ENCODE measurements at regions not wholly inside any gene's neighbourhood (a gene's known extent, or its start where the extent isn't known, plus 50 kb on each side); places are given as distances from the start of the nearest gene placed in this dataset.
A peak's percentile ranks its signal among the peaks of the same experiment; 100 is the strongest.
"Not testable (repeated sequence)": the region's sequence is repeated elsewhere in the genome, so short reads cannot be mapped to it uniquely, and the experiment has no call there.

DNA sequence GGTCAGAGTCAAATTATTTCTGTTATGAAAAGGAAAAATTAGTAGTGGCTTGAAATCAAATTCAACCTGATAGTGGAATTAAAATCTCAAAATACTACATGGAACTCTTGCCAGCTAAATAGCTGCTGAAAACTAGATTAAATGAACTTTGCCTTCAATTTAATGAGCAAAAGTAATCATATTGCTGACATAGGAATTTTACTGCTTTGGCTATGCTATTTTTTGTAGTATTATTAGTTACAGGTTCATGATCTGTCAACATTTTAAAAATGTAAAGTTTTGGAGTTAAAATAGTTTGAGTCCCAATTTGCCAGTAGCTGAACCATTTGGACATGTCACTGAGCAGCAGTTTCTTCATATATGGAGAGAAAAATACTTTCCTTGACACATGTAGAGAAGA is 81.4 kb downstream of the RERGL start:
- DNase-seq: no peak

GRCh38 chr12:17999174-17999801 is 90.7 kb downstream of the RERGL start:
- DNase-seq: no peak

DNA sequence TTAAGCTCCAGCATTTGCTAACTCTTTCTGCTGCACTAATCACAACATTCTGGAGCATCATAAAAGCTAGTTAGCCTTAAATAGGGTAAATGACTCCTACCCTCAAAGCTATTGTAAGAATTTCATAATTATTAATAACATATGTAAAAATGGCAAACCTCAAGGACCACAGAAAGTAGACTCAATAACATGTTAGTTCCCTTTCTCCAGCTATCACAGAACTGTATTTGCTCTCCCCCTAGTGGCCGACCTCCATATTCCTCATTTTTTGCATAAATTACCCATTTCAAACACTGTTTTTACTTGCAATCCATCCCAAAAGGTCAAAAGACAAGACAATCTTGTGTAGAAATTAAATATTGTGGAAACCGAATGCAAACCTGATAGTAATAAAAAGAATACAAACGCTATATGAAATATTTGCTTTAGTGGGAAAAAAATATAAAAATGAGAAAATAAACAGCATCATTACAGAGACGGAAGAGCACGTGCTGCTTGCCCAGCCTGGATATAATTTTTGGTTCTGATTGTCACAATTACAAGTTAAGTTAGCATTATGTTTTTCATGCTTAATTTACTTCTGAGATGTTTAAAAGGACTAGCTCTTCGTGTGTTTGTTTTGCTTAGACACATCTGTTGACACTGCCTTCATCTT is 97.9 kb downstream of the RERGL start:
- DNase-seq: peak; percentile 66

GRCh38 chr12:17982556-17982955 is 107.4 kb downstream of the RERGL start:
- no peak for DNase-seq

DNA sequence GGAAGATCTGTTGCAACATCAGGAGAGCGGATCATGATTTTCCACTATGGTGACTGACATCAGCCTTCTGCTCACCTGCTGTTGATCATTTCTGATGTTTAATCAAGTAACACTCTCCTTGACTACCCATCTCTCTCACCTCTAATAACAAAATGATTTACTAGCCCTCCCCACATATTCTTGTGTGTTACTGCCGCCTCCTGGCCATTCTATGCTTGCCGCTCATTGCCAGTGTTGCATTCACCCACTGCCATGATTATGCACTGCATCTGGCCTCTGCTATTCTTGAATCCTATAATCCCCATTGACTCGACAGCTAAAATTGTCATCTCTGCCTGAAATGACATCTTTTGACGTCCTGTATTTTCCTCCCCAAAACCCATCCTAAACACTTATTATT is 113.8 kb downstream of the RERGL start:
- no peak for DNase-seq

DNA sequence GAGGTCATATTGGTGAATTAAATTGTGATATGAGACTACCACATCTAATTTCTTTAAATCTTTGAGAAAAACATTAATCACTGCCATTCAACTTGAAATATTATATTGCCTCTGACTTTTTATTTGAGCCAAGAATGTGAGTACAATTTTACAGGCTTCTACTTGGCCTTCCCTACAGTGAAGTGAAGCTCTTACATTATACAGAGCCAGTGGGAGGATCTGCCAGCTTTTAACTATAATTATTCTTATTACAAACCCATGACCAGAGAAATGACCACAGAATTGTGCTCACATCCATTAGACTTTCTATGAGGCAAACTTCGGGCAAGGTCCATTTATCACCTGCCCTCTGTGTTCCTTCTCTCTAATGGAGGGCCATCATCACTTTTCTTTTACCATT is 114.2 kb downstream of the RERGL start:
- no peak for DNase-seq

- no peak for DNase-seq
Observed at GRCh38 chr12:17975239-17975638, 114.8 kb downstream of the RERGL start.

- no peak for DNase-seq
Observed at GRCh38 chr12:17971850-17972249, 118.1 kb downstream of the RERGL start.

GRCh38 chr12:17954788-17955187 is 135.2 kb downstream of the RERGL start:
- no peak for DNase-seq

DNA sequence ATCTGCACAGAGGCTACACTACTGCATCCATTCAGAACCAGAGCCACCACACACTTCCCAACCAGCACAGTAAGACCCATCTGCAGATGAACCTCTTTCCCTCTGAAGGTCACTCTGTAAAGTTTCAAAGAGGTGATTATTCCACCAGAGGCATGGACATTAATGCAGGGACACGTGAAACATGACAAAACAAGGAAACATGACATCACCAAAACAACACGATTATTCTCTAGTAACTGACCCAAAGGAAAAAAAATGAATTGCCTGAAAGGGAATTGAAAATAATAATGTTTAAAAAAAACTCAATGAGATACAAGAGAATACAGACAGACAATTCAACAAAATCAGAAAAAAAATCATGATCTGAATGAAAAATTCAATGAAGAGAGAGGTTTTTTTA is 139.1 kb downstream of the RERGL start:
- no peak for DNase-seq

DNA sequence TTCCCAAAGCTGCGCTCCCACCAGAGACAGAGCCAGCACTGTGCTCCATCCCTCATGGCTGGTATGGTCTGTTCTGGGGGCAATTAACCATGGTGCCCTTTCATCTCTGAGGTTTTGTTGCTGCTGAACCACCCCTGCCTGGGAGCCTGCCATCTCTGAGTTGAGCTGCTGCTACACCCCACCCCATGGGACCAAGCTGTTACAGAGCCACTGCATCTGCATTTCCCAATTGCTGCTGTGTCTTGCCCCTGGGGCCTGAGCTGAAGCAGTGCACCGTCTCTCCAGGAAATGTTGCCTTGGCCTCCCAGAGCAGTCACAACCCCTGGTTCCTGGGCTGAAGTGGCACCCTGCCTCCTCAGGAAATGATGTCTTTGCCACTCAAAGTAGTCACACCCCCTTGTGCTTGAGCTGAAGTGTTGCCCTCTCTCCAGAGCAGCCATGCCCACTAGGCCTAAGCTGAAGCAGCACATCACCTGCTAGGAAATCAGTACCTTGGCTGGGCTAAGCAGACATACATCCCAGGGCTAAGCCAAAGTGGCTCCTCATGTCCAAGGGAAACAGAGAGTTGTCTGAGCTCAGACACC is 140.3 kb downstream of the RERGL start:
- DNase-seq: no peak

- peak; percentile 77 for DNase-seq
Observed at GRCh38 chr12:17928708-17929366, 161.2 kb downstream of the RERGL start.

GRCh38 chr12:17918013-17918412 is 172.0 kb downstream of the RERGL start:
- DNase-seq: no peak

- DNase-seq: no peak
Observed at GRCh38 chr12:17884581-17884980, 205.4 kb downstream of the RERGL start.

GRCh38 chr12:17878714-17879113 is 211.3 kb downstream of the RERGL start:
- no peak for DNase-seq

DNA sequence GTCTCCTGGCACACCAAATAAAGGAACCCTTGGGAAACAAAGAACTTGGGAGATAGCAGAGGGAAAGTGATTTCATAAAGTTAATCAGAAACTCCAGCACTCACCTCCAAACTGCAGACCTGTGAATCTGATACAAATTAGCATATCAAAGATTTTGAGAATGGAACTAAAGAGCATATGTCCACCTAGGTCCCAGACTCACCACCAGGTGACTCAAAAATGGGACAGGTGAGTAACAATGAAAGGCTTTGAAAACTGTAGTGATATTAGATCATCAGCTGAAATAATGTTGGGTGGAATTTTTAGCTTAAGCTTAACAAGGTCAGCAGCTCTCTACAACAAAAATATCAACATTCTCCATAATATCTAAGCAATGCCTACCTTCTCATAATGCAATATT is 214.8 kb downstream of the RERGL start:
- no peak for DNase-seq

GRCh38 chr12:17866802-17867201 is 223.2 kb downstream of the RERGL start:
- DNase-seq: no peak

DNA sequence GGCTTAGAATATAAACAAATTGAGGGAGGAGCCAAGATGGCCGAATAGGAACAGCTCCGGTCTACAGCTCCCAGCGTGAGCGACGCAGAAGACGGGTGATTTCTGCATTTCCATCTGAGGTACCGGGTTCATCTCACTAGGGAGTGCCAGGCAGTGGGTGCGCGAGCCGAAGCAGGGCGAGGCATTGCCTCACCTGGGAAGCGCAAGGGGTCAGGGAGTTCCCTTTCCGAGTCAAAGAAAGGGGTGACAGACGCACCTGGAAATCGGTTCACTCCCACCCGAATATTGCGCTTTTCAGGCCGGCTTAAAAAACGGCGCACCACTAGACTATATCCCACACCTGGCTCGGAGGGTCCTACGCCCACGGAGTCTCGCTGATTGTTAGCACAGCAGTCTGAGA is 234.4 kb downstream of the RERGL start:
- not testable (repeated sequence) for DNase-seq

DNA sequence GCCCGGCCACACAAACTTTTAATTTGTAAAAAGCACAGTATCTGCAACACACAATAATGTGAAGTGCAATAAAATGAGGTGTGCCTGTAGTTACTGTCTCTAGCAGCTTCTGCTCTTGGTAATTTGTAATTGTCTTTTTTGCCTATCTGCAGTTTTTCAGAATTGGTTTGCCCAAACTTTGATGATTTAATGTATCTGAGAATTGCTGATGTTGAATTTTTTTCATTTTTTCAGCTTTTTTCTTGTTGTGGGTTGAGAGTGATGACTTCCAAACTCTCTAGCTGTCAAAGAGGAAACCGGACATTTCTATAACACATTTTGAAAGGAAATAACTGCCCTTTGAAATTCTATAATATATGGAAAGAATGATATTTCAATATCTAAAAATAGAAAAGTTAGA is 236.9 kb downstream of the RERGL start:
- DNase-seq: no peak

- DNase-seq: no peak
Observed at GRCh38 chr12:17841496-17841895, 248.5 kb downstream of the RERGL start.

DNA sequence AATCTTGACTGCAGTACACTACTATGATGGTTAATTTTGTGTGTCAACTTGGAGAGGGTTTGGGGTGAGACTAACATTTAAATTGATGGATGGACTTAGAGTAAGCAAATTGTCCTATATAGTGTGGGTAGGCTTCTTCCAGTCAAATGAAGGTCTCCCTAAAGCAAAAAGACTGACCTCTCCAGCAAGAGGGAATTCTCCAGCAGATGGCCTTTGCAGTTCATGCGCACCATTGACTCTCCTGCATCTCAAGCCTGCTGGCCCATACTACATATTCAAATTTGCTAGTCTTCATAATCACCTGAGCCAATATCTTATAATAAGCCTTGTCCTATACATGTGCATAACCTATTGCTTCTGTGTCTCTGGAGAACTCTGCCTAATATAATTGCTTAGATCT is 260.2 kb downstream of the RERGL start:
- no peak for DNase-seq

- no peak for DNase-seq
Observed at GRCh38 chr12:17818931-17819330, 271.1 kb downstream of the RERGL start.

- no peak for DNase-seq
Observed at GRCh38 chr12:17810399-17810798, 279.6 kb downstream of the RERGL start.

DNA sequence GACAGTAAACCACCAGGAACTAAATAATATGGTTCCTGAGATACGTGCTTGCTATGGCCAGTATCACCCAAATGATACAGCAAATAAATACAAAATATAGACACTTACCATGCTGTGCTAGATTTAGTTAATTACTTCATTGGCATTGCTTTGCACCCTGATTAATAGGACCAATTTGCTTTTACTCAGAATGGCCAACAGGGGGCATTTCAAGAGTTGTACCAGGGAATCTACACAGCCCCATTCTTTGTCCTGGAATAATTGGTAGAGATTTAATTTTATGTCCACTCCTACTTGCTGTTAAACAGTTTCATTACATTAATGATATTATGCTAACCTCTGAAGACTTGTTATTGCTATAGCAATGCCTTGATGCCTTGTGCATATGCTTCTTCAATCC is 280.8 kb downstream of the RERGL start:
- DNase-seq: no peak

All from fibroblast of skin of right quadriceps (primary cell).